HG03280 (cell line): ENCODE measurements at regions not wholly inside any gene's neighbourhood (a gene's known extent, or its start where the extent isn't known, plus 50 kb on each side); places are given as distances from the start of the nearest gene placed in this dataset.

Experiments used
- ATAC-seq: cut with Tn5 transposase; IDR thresholded peaks from one replicate; pipeline ENCODE4 v1.9.1; 2021; ENCODE audit warnings: mild to moderate bottlenecking, moderate library complexity; ENCODE audit not compliant: unreplicated experiment

DNA sequence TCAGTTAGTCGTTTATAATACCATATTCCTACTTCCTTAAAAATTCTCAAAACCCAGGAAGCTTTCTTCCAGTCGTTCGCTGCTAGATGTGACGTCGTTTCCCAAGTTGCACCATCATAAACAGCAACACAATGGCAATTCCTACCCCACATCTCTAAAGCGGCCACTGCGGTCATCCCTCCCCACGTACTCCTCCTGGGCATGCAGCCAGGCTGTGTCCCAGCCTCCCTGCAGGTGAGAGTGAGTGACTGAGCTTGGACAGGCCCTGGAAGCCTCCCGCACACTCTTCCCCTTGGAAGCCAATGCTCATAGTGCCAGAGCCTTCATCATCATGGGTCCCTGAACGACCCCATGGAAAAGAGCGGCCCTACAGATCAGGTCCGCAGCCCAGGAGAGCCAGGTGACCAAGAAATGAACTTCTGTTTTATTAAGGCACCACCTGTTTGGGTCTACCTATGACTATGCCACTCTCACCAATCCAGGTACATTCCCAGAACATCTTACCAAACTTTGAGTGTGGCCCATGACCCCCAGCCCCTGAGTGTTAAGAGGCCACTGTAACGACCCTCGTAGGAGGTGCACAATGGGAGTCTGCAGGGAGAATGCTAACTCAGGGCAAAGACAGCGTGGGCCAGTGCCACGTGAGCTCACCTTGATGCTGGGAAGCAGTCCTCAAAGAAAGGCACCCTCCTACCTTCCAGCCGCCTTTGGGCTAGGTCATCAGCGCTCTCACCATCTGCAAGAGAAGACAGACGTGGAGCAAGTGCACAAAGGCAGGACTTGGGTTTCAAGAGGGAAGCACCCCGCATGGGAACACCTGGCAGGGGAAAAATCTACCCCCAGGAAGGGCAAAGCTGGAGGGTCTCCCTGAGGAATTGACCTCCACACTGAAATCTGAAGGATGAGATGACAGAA is 74.7 kb upstream of the RAB6C start:
- no peak for ATAC-seq

DNA sequence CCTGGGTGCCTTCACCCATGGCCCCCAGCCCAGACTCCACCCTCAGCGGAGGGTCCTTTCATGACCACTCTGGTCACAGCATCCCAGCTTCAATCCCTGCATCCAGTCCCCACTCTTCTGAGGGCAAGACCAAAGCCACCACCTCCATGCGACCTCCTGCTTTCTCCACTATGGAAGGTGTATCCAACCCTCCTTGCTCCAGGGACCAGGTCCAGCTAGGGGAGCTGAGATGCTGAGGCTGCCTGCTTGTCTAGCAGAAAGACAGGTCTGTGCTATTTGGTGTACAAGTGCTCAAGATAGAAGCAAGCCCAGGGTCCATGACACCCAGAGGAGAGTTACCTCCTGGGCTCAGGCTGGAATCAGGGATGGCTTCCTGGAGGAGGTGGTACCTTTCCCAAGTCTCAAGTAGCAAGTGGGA is 73.8 kb upstream of the RAB6C start:
- ATAC-seq = no peak

DNA sequence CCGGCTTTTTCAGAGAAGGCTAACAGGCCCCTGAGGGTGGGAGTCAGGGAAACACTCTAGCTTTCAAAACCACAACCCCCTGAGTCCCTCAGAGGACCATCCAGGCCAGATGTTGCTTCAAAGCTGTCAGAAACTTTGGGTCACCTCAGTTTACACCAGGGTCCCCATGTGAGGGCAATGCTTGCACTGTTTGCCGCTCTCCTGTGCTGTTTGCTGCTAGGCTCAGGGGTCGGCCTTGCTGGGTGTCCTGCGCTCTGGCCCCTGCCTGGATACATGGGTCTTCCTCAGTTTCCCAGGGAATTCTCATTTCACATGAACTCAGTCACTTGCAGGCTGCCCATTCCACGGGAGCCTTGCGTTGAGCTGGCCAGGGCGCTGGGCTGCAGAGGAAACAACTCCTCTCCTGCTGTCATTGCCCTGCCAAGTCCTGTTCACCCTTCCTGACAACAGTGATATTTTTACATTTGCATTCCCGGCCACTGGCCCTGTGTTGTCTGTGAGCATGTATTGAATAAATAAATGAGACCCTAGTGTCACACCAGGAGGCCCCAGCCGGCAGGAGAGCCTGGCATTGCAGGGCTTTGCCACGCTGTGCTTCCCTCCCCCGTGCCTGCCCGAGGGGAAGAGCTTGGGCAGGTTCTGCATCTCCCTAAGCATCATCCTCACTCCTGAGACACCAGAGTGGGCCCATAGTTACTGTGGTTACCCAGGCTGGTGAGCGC is 73.2 kb upstream of the RAB6C start:
- ATAC-seq = no peak

DNA sequence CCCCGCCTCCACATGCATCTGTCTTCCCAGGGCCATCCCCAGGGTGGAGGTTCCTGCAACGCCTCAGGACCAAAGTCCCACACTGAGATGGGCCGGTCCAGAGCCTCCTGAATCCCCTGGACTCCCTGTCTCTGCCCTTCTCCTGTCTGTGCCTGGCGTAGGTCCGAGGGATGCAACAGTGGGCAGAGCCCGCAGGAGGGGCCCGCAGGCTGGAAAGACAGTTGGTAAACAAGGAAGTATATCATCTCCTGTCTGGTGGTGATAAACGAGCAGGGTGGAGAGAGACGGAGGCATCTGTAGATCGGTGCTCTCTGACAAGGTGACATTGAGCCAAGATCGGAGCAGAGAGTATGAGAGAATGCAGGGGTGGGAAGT is 72.6 kb upstream of the RAB6C start:
- ATAC-seq = no peak

DNA sequence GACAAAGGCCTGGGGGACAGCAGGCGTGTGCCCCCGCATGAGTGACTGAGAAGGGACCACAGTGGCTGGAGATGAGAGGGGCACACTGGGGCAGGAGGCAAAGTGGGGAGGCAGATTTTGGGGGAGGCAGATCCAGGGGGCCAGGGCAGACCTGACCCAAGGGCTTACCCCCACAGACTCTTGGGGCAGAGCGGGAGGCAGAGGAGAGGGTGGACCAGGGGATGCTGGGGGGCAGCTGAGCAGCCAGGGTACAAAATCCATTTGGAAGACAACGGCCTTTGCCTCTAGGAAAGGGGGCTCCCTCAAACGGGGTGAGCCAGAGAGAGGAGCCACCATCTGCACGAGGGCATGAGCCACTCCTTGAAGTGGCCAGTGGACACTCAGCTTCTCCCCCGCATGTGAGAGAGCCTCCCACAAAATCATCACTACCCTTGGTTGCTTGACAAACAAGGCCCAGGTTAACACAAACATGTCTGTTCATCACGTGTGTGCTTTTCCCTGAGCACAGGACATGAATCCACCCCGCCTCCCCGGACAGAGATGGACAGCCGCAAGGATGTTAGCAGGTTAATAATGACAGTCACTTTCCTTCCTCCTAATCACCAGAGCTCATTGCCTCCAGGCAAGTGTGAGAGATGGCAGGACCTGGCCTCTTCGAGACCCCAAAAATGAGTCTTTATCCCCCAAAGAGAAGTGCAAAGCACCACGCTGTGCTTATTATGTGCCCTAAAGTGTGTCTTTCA is 72.0 kb upstream of the RAB6C start:
- no peak for ATAC-seq

DNA sequence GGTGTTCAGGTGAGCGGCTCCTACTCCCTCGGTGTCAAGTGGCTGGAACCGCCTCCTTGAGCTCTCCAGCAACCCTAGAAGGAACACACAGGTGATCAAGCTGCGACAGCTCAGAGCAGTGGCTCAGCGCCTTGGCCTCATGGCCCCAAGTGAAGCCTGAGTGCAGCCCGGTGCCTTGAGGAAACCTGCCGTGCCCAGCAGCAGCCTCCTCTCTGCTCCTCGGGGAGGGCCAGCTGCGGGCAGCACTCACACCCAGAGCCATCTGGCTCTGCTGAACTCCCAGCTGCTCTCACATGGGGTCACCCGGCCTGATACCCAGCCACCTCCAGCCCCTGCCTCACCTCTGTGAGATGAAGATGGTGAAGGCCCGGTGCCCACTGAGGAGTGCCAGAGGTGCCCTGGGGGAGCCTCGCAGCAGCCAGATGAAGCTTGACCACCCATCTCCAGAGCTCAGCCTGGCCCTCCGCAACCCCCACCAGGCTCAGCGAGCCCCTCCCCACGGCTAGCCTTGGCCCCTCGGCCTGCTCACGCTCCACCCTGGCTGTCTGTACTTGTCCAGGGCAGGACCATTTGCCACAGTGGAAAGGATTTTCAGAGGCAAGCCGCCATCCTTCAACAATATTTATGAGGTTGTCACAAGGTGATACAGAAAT is 70.6 kb upstream of the RAB6C start:
- no peak for ATAC-seq

DNA sequence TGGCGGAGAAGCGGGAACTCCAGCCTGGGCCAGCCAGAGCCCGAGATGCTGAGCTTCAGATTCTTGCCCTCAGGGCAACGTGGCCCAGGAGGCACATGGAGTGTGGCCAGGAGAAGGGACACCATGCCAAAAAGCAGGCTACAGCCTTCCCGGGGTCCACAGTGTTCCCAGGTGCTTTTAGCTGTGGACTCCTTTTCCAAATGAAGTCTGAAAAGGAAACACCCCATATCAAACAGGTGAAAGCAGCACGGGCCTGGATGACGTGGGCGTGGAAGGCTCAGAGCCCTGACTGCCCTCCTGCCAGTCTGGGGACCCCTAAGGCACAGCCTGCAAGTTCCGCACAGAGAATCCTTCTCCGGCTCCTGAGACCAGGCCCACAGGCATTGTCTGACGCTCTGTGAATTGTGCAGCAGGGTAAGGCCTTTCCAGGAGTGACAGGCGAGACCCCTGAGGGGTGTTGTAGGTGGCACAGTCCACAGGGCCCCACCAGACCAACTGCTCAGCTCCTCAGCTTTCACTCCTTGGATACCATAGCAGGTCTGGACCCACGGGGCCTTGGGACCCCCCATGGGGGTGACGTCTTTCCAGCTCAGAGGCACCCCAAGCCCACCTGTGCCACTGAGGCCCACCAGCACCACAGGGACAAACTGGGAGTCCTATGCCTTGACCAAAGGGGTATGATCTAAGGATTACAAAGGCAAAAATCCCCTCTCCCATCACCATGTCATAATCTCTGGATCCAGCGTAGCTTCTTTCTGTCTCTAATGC is 69.6 kb upstream of the RAB6C start:
- no peak for ATAC-seq

DNA sequence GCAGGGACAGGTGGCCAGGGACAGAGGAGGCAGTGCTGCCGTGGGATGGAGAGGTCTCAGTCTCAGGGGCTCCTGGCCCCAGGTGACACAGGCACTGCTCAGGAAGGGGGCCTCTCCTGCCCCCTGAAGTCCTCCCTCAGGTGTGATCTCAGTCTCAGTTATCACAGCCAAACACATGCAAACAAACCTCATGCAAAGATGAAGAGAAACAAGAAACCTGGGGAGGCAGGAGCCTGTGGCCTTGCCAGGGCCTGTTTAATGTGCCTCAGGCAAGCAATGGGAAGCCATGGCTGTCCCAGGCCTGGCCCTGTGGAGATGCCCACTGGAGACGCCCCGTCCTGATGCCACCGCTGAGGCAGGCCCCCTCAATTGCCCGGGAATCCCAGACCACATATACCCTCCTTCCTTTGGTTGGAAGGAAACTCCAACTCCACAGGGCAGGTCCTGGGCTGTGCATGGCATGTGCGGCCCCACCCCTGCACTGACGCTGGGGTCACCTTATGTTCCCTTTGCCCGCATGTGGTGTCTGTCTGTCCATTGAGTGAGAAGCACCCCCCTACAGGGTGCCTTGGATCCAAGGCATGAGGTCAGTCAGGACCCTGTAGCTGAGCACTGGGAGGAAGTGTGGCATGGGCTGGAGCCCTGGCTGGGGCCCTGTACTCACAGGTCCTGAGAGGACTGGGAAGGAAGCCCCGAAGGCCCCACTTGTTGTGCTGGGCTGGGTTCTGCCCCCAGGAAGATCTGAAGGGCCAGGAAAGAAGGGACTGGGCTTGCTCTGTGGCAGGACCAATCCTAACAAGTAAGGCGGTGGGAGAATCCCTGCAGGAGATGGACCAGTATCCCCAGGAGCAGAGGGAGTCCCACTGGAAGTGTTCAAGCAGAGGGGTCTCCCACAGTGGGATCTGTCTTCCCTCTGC is 68.8 kb upstream of the RAB6C start:
- ATAC-seq = no peak

DNA sequence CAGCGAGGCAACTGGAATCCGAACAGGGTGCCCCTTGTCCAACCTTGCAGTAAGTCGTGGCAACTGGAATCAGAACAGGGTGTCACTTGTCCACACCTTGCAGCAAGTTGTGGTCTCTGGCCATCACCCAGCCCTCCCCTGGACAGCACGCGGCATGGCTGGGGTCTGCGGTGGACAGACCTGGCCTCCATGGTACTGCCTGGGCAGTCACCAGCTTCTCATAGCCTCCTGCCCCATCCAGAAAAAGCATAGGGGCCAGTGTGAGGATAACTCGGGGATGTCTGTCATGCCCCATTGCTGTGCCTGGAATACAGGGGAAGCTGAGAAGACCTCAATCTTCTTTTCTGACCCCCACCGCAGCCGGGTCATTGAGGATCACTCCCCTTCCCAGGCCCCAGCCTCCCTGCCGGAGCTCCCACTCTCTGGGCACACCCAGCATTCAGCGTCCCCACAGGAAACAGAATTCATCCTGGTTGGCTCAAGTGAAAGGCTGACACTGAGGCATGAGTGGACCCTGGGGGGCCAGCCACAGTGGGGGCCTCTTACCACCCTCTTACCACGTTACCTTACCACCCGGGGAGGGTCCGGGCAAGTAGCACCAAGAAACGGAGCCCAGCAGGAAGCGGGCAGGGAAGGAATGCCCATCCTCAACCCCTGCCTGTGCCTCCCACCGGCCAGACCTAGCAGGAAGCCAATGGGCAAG is 68.0 kb upstream of the RAB6C start:
- no peak for ATAC-seq

DNA sequence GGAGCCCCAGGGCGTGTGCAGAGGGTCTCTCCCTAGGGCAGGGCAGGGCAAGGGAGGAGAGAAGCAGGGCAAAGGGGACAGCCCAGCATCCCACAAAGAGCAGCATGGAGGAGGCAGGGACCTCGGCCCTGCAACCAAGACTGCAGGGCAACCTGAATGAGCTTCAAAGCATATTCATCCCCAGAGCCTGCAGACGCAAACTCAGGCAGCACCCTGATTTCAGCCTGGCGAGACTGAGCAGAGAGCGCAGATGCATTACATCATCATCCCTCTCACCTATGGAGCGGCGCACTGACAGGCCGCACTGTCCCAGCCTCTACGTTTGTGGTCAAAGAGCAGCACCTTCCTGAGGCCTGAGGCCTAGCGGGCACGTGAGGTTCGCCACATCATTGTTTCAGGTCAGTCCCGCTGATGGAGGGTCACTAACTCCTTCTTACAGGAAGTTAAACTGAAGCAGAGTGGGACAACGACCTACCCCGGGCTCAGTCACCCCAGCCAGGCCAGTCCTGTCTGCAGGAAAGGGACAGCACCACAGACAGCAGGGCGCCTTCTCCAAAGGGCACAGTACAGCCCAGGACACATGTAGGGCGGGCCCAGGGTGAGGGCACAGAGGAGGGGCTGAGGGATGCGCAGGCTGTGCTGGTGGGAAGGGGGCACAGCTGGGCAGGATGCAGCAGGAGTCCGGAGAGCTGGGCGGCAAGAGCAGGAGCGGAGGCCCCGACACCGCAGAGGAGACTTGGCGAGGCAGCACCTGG is 67.2 kb upstream of the RAB6C start:
- no peak for ATAC-seq

DNA sequence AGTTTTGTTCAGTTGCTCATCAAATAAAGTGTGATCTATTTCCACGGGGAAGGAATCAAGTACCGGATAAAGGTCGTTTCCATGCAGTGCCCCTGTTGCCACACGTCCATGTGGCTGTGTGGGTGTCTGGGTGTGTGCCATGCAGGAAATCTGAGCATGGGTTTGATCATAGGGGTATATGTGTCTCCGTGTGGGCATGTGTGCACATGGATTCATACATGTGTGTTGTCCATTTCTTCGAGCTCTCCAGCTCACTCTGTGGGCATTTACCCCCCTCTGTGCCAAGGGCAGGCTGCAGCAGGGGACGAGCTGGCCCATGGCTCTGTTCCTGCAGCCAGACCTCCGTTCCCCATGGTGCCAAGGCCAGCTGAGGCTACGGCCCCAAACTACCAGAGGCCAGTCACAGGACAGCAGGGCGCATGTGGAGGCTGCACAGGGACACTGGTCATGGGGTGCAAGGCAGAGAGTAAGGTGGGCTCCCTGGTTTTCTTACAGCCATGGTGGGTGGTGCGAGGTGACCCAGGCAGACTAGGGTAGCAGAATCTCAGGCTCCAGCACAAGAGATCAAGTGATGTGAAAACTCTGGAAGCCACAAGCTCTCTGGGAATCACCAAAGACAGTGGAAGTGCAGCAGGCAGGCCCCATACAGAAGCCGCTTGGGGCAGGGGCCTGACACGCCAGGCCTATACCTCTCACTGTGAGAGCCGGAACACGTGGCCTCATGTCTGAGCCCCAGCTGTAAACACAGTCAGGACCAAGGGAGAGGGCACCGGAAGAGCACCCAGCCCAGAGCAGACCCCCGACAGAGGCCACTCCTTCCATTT is 66.4 kb upstream of the RAB6C start:
- no peak for ATAC-seq

DNA sequence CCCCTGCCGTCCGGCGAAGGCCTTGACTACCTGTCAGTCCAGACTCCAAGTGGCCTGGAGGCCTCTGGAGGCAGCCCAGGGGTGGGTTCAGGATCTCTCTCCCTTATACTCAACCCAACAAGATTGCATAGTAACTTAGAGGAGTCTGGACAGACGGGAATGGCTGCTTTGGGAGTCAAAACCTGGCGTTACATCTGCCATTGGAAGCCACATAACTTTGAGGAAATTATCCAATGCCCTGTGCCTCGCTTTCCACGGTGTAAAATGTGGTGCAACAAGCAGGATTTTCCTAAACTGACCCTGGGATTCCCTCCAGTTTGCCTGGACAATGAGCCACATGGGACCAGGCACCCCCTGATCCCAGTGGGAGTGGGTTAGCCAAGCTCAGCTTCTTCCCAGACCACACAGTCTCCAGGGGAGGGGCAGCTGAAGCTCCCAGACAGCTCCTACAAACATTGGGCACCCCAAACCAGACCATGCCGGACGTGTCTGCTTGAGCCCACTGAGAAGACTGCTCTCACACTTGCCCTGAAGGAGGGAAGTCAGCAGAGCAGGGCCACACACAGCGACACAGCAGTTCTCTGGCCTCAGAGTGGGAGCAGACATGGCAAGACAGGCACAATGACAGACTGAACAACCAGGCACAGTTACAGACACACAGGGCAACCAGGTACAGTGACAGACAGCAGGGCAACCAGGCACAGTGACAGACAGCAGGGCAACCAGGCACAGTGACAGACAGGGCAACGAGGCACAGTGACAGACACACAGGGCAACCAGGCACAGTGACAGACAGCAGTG is 65.6 kb upstream of the RAB6C start:
- ATAC-seq = no peak

DNA sequence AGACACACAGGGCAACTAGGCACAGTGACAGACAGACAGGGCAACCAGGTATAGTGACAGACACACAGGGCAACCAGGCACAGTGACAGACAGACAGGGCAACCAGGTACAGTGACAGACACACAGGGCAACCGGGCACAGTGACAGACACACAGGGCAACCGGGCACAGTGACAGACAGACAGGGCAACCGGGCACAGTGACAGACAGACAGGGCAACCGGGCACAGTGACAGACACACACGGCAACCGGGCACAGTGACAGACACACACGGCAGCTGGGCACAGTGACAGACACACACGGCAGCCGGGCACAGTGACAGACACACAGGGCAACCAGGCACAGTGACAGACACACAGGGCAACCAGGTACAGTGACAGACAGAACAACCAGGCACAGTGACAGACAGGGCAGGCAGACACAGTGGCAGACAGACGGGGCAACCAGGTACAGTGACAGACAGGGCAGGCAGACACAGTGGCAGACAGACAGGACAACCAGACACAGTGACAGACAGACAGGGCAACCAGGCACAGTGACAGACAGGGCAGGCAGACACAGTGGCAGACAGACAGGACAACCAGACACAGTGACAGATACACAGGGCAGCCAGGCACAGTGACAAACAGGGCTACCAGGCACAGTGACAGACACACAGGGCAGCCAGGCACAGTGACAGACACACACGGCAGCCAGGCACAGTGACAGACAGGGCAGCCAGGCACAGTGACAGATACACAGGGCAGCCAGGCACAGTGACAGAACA is 64.7 kb upstream of the RAB6C start:
- ATAC-seq = no peak

DNA sequence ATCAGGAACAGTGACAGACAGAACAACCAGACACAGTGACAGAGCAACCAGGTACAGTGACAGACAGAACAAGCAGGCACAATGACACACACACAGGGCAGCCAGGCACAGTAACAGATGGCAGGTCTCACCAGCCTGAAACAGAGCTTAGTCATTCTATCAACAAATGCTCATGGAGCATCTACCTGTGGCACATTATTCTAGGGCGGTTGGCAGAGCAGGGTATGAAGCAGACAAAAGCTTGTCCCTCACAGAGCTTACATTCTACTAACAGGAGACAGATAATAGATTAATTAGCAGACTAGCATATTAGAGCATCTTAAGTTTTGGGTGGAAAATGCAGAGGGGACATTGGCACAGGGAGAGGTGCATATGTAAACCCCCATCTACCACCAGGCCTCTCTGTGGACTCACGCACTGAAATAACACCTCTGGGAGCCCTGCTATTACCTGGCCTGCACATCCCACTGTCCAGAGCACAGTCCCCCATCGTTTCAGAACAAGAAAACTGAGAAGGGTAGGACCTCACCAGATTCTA is 64.1 kb upstream of the RAB6C start:
- no peak for ATAC-seq

DNA sequence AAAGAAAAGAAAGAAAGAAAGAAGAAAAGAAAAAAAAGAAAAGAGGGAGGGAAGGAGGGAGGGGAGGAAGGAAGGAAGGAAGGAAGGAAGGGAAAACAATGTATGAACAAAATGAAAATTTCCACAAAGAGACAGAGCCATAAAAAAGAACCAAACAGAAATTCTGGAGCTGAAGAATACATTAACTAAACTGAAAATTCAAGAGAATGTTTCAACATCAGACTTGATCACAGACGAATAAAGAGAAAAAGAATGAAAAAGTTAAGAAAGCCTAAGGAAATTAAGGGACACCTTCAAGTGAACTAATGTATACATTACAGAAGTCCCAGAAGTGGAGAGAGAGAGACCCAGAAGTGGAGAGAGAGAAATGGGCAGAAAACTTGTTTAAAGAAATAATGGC is 60.9 kb upstream of the RAB6C start:
- ATAC-seq = no peak
